Panc1 (cell line): ENCODE measurements at regions not wholly inside any gene's neighbourhood (a gene's known extent, or its start where the extent isn't known, plus 50 kb on each side); places are given as distances from the start of the nearest gene placed in this dataset.

ENCODE experiments used
- ATAC-seq: fragments of 200-7000 bp; cut with Tn5 transposase; 2 replicates; pipeline ENCODE4 v1.9.1; 2020; ENCODE audit warnings: mild to moderate bottlenecking, moderate library complexity
- BruUV-seq: library from RNA; stranded (reverse); fragments of 400-500 nt; replicated peaks from 2 replicates; lab custom pipeline; 2021; lab: Mats Ljungman, UMichigan
- CTCF ChIA-PET: fragments of 300-600 bp; sonication (Branson Sonifier 250); formaldehyde crosslinking; loops from one replicate; lab custom pipeline; 2022; ENCODE audit warnings: antibody characterized with exemption; lab: Charles Lee
- POLR2A ChIA-PET: fragments of 300-600 bp; sonication (Branson Sonifier 250); formaldehyde crosslinking; loops from one replicate; lab custom pipeline; 2022; ENCODE audit warnings: antibody characterized with exemption; lab: Charles Lee
- DNase-seq: peaks from one replicate; pipeline ENCODE4 v3.0.0-alpha.2; 2010; ENCODE audit warnings: low read depth, low spot score
- H3K27ac ChIP-seq: 2 replicates; pipeline ENCODE4 v1.5.1; 2011; ENCODE audit warnings: mild to moderate bottlenecking, low read length, inconsistent platforms
- H3K27me3 ChIP-seq: fragments of 200-500 bp; sonication (Bioruptor generic); 2 replicates; pipeline ENCODE4 v1.6.0; 2014; ENCODE audit warnings: low read length, inconsistent platforms; ENCODE audit not compliant: control insufficient read depth, insufficient read depth
- H3K36me3 ChIP-seq: fragments of 200-500 bp; sonication (Bioruptor generic); 2 replicates; pipeline ENCODE4 v1.5.1; 2014; ENCODE audit warnings: inconsistent platforms, mild to moderate bottlenecking, low read length, moderate library complexity; ENCODE audit not compliant: control insufficient read depth, insufficient read depth
- H3K4me1 ChIP-seq: 2 replicates; pipeline ENCODE4 v1.5.1; 2011; ENCODE audit warnings: inconsistent platforms, mild to moderate bottlenecking, low read length, moderate library complexity; ENCODE audit not compliant: control insufficient read depth, insufficient read depth
- H3K4me3 ChIP-seq, 2 experiments: 2 replicates each; pipeline ENCODE4 v1.5.1; 2011 to 2012; ENCODE audit warnings: low read depth in 2 of 2, low read length in 2 of 2, mild to moderate bottlenecking in 2 of 2, inconsistent platforms in 1 of 2, moderate library complexity in 1 of 2
- H3K9me3 ChIP-seq: fragments of 200-500 bp; sonication (Bioruptor generic); 2 replicates; pipeline ENCODE4 v1.5.1; 2014; ENCODE audit warnings: low read depth, mild to moderate bottlenecking, inconsistent platforms, low read length, moderate library complexity; ENCODE audit not compliant: control insufficient read depth, insufficient read depth
- POLR2AphosphoS5 ChIP-seq: IDR thresholded peaks from 2 replicates; pipeline ENCODE4 v1.6.1; 2012; ENCODE audit warnings: mild to moderate bottlenecking, low read depth, low read length, moderate library complexity
- SIN3A ChIP-seq: IDR thresholded peaks from 2 replicates; pipeline ENCODE4 v1.6.1; 2012; ENCODE audit warnings: low read depth, mild to moderate bottlenecking, low read length, moderate library complexity, borderline replicate concordance; ENCODE audit not compliant: insufficient read depth
- TCF7L2 ChIP-seq: IDR thresholded peaks from 2 replicates; pipeline ENCODE4 v1.6.1; 2011; ENCODE audit warnings: mild to moderate bottlenecking, low read depth, low read length, inconsistent platforms
- in situ Hi-C: cut with HindIII; loops from 2 replicates; pipeline ENCODE4 v1.10.0; 2016; ENCODE audit warnings: low sequenced_read_pairs, low pct_unique_long_range_greater_than_20kb
- intact Hi-C: fragments of 100-400 bp; cut with micrococcal nuclease; formaldehyde crosslinking; loops from one replicate; pipeline ENCODE4 v1.10.0; 2022; ENCODE audit not compliant: unreplicated experiment
- TF ChIP-seq, protein P1 (sequence below): fragments of 450-650 bp; IDR thresholded peaks from 2 replicates; pipeline ENCODE4 v1.5.1; 2017; ENCODE audit warnings: mild to moderate bottlenecking
- TF ChIP-seq, protein P2 (sequence below), 2 experiments: IDR thresholded peaks; 2 replicates each; pipeline ENCODE4 v1.6.1; 2011 to 2012; ENCODE audit warnings: low read depth in 2 of 2, control low read depth in 1 of 2, low read length in 1 of 2, mild to moderate bottlenecking in 1 of 2, moderate library complexity in 1 of 2; ENCODE audit not compliant: insufficient read depth in 1 of 2

- no peak overlapping the region for H3K4me3 ChIP-seq
- in situ Hi-C loops = no loop called here
These were observed 328.7 kb downstream of the ARL4A start for GRCh38 chr7:13016036-13016581.

GRCh38 chr7:13016592-13017332, 329.3 kb downstream of the ARL4A start:
- no peak overlapping the region for H3K27ac ChIP-seq
- POLR2A ChIA-PET = no interaction called here

More at GRCh38 chr7:13016036-13016581, 328.7 kb downstream of the ARL4A start:
- no peaks in the 10 kb centered on the region for H3K9me3 ChIP-seq
- 0 out of 2 replicates have a peak, but pooled peaks cover 6% of the 10 kb centered on the region for H3K4me1 ChIP-seq
- intact Hi-C loops = no loop called here
- ATAC-seq (no peak), DNase-seq (no peak)
- no TSS peak for BruUV-seq
- TF ChIP-seq SIN3A = no peak
- POLR2A ChIA-PET = no interaction called here
- H3K27me3 ChIP-seq = no peaks in the 10 kb centered on the region
- H3K27ac ChIP-seq = no peak overlapping the region
- CTCF ChIA-PET = no interaction called here
- H3K36me3 ChIP-seq = no peaks in the 10 kb centered on the region

More at GRCh38 chr7:13016592-13017332, 329.3 kb downstream of the ARL4A start:
- ATAC-seq (no peak), DNase-seq (no peak)
- CTCF ChIA-PET = no interaction called here
- Histone ChIP-seq H3K36me3 (no peaks in the 10 kb centered on the region), H3K4me1 (0 out of 2 replicates have a peak, but pooled peaks cover 6% of the 10 kb centered on the region), H3K27me3 (no peaks in the 10 kb centered on the region), H3K4me3 (no peak overlapping the region), H3K9me3 (no peaks in the 10 kb centered on the region)
- in situ Hi-C loops = no loop called here
- BruUV-seq = no TSS peak
- intact Hi-C loops = no loop called here
- no peak for TF ChIP-seq SIN3A
- TF ChIP-seq, protein P1, sequence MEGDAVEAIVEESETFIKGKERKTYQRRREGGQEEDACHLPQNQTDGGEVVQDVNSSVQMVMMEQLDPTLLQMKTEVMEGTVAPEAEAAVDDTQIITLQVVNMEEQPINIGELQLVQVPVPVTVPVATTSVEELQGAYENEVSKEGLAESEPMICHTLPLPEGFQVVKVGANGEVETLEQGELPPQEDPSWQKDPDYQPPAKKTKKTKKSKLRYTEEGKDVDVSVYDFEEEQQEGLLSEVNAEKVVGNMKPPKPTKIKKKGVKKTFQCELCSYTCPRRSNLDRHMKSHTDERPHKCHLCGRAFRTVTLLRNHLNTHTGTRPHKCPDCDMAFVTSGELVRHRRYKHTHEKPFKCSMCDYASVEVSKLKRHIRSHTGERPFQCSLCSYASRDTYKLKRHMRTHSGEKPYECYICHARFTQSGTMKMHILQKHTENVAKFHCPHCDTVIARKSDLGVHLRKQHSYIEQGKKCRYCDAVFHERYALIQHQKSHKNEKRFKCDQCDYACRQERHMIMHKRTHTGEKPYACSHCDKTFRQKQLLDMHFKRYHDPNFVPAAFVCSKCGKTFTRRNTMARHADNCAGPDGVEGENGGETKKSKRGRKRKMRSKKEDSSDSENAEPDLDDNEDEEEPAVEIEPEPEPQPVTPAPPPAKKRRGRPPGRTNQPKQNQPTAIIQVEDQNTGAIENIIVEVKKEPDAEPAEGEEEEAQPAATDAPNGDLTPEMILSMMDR = no peak
- TF ChIP-seq, protein P2, sequence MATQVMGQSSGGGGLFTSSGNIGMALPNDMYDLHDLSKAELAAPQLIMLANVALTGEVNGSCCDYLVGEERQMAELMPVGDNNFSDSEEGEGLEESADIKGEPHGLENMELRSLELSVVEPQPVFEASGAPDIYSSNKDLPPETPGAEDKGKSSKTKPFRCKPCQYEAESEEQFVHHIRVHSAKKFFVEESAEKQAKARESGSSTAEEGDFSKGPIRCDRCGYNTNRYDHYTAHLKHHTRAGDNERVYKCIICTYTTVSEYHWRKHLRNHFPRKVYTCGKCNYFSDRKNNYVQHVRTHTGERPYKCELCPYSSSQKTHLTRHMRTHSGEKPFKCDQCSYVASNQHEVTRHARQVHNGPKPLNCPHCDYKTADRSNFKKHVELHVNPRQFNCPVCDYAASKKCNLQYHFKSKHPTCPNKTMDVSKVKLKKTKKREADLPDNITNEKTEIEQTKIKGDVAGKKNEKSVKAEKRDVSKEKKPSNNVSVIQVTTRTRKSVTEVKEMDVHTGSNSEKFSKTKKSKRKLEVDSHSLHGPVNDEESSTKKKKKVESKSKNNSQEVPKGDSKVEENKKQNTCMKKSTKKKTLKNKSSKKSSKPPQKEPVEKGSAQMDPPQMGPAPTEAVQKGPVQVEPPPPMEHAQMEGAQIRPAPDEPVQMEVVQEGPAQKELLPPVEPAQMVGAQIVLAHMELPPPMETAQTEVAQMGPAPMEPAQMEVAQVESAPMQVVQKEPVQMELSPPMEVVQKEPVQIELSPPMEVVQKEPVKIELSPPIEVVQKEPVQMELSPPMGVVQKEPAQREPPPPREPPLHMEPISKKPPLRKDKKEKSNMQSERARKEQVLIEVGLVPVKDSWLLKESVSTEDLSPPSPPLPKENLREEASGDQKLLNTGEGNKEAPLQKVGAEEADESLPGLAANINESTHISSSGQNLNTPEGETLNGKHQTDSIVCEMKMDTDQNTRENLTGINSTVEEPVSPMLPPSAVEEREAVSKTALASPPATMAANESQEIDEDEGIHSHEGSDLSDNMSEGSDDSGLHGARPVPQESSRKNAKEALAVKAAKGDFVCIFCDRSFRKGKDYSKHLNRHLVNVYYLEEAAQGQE (IDR thresholded peaks at IDR 0.05; ENCODE audit: insufficient read depth in 1 of 2, low read depth in 2 of 2, low read length in 1 of 2) = no peak
- TF ChIP-seq POLR2AphosphoS5 = no peak
- TF ChIP-seq TCF7L2 = no peak
